ENCODE measurements at regions not wholly inside any gene's neighbourhood (a gene's known extent, or its start where the extent isn't known, plus 50 kb on each side); places are given as distances from the start of the nearest gene placed in this dataset.

GRCh38 chr3:72489901-72490300, 358.3 kb downstream of the SHQ1 start:
- no peak overlapping the region for H3K4me3 ChIP-seq
- no peak overlapping the region for H3K27ac ChIP-seq
- WGBS, 2 donors (ENCODE audit: low coverage in 1 of 2), result 91 to 92% methylated on average over 2 to 7 of the region's 7 CpGs
- no peaks in the 10 kb centered on the region for H3K27me3 ChIP-seq
- DNase-seq, result no peak
- H3K36me3 ChIP-seq, result no peaks in the 10 kb centered on the region
- no peak for TF ChIP-seq CTCF (IDR thresholded peaks at IDR 0.05)
- no peak for TF ChIP-seq POLR2A (IDR thresholded peaks at IDR 0.05)
- TF ChIP-seq EP300 (IDR thresholded peaks at IDR 0.05; ENCODE audit: low read depth), result no peak
- TF ChIP-seq POLR2AphosphoS5 (IDR thresholded peaks at IDR 0.05), result no peak
- intact Hi-C loops (cut with DNase I; ENCODE audit: low total_unique reads) (no loop called here), in situ Hi-C loops (cut with MboI; ENCODE audit: low pct_ligation_motif_present in 1 of 4, low pct_unique_long_range_greater_than_20kb in 1 of 4, low sequenced_read_pairs in 3 of 4) (no loop called here)
- no peaks in the 10 kb centered on the region for H3K9me3 ChIP-seq
- H3K4me1 ChIP-seq, result peaks cover 0 to 13% (median 9%) of the 10 kb centered on the region in 4 donors

- no peak for DNase-seq
- Histone ChIP-seq H3K9me3 (no peaks in the 10 kb centered on the region), H3K4me3 (no peak overlapping the region), H3K4me1 (peaks cover 0 to 13% (median 9%) of the 10 kb centered on the region in 4 donors), H3K36me3 (no peaks in the 10 kb centered on the region), H3K27me3 (no peaks in the 10 kb centered on the region), H3K27ac (peak overlapping the region in 1 of 4 donors; percentile 39)
- TF ChIP-seq POLR2A (IDR thresholded peaks at IDR 0.05) (no peak), POLR2AphosphoS5 (IDR thresholded peaks at IDR 0.05) (no peak), EP300 (IDR thresholded peaks at IDR 0.05; ENCODE audit: low read depth) (no peak), CTCF (IDR thresholded peaks at IDR 0.05) (no peak)
- in situ Hi-C loops (cut with MboI; ENCODE audit: low pct_ligation_motif_present in 1 of 4, low pct_unique_long_range_greater_than_20kb in 1 of 4, low sequenced_read_pairs in 3 of 4) (no loop called here), intact Hi-C loops (cut with DNase I; ENCODE audit: low total_unique reads) (no loop called here)
- 89% methylated on average over 5 of the region's 5 CpGs; no CpG with 5 or more reads in 1 of the 2 donors for WGBS, 2 donors (ENCODE audit: low coverage in 1 of 2)
Observed at GRCh38 chr3:72488738-72489035, 359.6 kb downstream of the SHQ1 start.

- H3K4me3 ChIP-seq, result no peak overlapping the region
- 75 to 84% methylated on average over 4 to 9 of the region's 9 CpGs for WGBS, 2 donors (ENCODE audit: low coverage in 1 of 2)
- intact Hi-C loops (cut with DNase I; ENCODE audit: low total_unique reads), result no loop called here
- H3K36me3 ChIP-seq, result no peaks in the 10 kb centered on the region
- H3K9me3 ChIP-seq, result no peaks in the 10 kb centered on the region
- DNase-seq, result no peak
- peak overlapping the region; percentile 11 to 49 (median 27) for H3K27ac ChIP-seq
- peaks cover 0 to 18% (median 11%) of the 10 kb centered on the region in 4 donors for H3K4me1 ChIP-seq
- no peak for TF ChIP-seq POLR2A (IDR thresholded peaks at IDR 0.05)
- no peak for TF ChIP-seq CTCF (IDR thresholded peaks at IDR 0.05)
- no peak for TF ChIP-seq EP300 (IDR thresholded peaks at IDR 0.05; ENCODE audit: low read depth)
- TF ChIP-seq POLR2AphosphoS5 (IDR thresholded peaks at IDR 0.05), result no peak
- in situ Hi-C loops (cut with MboI; ENCODE audit: low pct_ligation_motif_present in 1 of 4, low pct_unique_long_range_greater_than_20kb in 1 of 4, low sequenced_read_pairs in 3 of 4), result no loop called here
- H3K27me3 ChIP-seq, result no peaks in the 10 kb centered on the region
Observed at GRCh38 chr3:72487946-72488737, 360.1 kb downstream of the SHQ1 start.

DNA sequence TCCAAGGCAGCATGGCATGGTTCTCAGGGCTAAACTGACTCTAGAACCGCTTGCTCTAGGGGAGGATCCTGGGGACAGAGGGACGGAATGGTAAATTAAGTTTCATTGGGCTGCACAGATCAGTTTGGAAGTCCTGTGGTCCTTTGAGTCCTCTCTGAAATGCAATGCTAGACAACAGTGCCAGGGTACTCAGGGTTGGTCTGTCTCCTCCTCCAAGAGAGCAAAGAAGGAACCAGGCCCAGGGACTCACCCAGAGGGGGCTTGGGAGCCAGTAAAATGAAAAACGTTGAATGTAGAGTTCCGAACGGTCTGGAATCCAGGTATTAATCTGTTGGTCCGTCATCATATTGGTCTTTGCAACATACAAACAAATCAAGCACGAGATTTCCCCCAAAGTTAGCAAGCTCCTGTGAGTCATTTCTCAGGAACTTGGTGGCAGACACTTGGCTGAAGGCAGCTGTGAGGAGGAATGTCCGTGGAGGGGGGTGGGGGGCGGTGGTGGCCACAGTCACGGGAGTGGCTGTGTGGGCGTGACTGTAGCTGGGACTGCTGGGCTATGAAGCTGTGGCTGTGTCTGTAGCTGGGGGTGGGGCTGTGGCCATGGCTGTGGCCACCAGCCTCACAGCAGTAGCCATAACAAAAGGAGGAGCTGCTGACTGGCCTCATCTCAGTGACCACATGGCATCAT, 361.0 kb downstream of the SHQ1 start:
- TF ChIP-seq POLR2AphosphoS5 (IDR thresholded peaks at IDR 0.05) (peak in 2 of 3 donors; percentile 26 to 35), CTCF (IDR thresholded peaks at IDR 0.05) (no peak)
- peak overlapping the region; percentile 28 to 53 (median 43) for H3K27ac ChIP-seq
- peaks cover 5 to 27% (median 18%) of the 10 kb centered on the region in 4 donors for H3K4me1 ChIP-seq
- WGBS, 2 donors (ENCODE audit: low coverage in 1 of 2), result 43% methylated on average over 11 of the region's 11 CpGs; no CpG with 5 or more reads in 1 of the 2 donors
- intact Hi-C loops (cut with DNase I; ENCODE audit: low total_unique reads), result no loop called here
- no peak overlapping the region for H3K4me3 ChIP-seq
- DNase-seq, result peak; percentile 72
- no peaks in the 10 kb centered on the region for H3K27me3 ChIP-seq
- no peaks in the 10 kb centered on the region for H3K9me3 ChIP-seq
- H3K36me3 ChIP-seq, result no peaks in the 10 kb centered on the region
- in situ Hi-C loops (cut with MboI; ENCODE audit: low pct_ligation_motif_present in 1 of 4, low pct_unique_long_range_greater_than_20kb in 1 of 4, low sequenced_read_pairs in 3 of 4), result no loop called here

Measured in transverse colon (tissue), 4 donors.